ENCODE measurements at regions not wholly inside any gene's neighbourhood (a gene's known extent, or its start where the extent isn't known, plus 50 kb on each side); places are given as distances from the start of the nearest gene placed in this dataset.
"Not testable (repeated sequence)": the region's sequence is repeated elsewhere in the genome, so short reads cannot be mapped to it uniquely, and the experiment has no call there.

DNA sequence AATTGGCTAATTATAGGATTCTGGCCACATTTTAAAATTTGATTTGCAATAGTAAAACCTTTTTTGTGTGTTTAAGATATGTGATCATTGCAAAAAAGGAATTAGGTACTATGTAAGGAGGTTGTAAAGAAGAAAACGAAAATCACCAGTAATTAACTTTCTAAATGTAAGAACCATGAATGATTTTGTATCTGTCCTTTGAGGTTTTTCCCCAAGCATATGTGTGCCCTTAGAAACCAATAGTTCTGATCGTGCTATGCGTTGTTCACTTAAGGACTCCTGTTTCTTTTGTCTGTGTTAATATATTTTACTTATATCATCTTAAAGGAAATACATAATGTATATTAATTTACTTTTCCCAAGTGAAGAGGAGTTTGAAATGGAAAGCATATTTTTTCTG lies 410.2 kb downstream of the PSAT1 start:
- TF ChIP-seq, protein P1, sequence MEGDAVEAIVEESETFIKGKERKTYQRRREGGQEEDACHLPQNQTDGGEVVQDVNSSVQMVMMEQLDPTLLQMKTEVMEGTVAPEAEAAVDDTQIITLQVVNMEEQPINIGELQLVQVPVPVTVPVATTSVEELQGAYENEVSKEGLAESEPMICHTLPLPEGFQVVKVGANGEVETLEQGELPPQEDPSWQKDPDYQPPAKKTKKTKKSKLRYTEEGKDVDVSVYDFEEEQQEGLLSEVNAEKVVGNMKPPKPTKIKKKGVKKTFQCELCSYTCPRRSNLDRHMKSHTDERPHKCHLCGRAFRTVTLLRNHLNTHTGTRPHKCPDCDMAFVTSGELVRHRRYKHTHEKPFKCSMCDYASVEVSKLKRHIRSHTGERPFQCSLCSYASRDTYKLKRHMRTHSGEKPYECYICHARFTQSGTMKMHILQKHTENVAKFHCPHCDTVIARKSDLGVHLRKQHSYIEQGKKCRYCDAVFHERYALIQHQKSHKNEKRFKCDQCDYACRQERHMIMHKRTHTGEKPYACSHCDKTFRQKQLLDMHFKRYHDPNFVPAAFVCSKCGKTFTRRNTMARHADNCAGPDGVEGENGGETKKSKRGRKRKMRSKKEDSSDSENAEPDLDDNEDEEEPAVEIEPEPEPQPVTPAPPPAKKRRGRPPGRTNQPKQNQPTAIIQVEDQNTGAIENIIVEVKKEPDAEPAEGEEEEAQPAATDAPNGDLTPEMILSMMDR (IDR thresholded peaks at IDR 0.05; ENCODE audit: low read depth, low read length, missing control alignments), result no peak
- no peak overlapping the region for H3K4me3 ChIP-seq (ENCODE audit: low read depth, low read length)
- DNase-seq (ENCODE audit: low read depth), result no peak

DNA sequence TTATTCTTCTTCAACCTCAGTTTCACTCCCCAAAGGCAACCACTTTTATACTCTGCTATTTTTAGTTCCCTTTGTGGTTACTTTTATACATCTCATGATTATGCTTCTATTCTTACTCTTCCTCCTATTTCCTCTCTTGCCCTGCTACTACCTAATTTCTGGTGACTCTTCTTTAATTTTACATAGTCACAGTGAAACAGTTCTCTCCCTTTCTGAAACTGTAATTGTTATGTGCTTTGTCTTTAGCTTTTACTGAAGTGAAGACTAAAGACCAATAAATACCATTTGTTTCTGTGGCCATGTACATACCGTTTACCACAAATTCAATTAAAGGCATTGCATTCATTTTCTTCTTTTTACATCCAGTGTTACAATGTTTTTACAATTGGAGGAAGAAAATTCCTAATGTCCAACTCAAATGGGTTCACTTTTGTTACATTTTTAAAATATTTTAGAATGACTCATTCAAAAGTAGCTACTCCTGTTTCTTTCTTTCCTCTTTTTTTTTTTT lies 410.6 kb downstream of the PSAT1 start:
- peak; percentile 3 for DNase-seq (ENCODE audit: low read depth)
- no peak overlapping the region for H3K4me3 ChIP-seq (ENCODE audit: low read depth, low read length)
- TF ChIP-seq, protein P1 (IDR thresholded peaks at IDR 0.05; ENCODE audit: low read depth, low read length, missing control alignments), result no peak

DNA sequence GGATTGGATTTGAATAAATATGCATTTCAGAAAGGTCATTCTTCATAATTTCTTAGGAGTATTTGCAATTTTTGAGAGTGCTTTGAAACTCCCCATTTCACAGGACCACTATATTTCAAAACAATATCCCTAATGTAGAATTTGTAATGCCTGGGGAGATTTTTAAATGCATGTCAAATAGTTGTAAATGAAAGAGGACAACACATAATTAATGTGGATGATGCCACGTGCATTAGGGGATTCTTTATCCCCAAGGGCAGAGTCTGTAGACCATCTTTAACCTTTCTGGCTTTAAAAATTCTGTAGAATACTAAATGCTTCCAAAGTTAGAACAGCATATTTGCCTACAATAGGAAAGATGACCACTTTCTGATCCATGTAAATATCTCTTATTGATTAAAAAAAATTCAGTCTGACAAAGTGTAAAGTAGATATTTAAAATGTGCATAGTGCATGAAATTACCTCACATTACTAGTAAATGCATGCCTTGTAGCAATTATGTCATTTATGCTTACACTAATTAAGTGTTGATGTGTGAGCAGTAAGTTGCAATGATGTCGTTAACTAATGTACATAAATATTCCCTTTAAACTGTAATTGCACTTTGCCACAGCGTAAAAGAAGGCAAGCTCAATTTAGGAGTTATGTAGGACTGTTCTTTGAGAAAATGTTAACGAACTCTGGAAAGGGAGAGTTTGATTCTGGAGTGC lies 416.1 kb downstream of the PSAT1 start:
- H3K4me3 ChIP-seq (ENCODE audit: low read depth, low read length), result no peak overlapping the region
- DNase-seq (ENCODE audit: low read depth), result no peak
- TF ChIP-seq, protein P1 (IDR thresholded peaks at IDR 0.05; ENCODE audit: low read depth, low read length, missing control alignments), result no peak

DNA sequence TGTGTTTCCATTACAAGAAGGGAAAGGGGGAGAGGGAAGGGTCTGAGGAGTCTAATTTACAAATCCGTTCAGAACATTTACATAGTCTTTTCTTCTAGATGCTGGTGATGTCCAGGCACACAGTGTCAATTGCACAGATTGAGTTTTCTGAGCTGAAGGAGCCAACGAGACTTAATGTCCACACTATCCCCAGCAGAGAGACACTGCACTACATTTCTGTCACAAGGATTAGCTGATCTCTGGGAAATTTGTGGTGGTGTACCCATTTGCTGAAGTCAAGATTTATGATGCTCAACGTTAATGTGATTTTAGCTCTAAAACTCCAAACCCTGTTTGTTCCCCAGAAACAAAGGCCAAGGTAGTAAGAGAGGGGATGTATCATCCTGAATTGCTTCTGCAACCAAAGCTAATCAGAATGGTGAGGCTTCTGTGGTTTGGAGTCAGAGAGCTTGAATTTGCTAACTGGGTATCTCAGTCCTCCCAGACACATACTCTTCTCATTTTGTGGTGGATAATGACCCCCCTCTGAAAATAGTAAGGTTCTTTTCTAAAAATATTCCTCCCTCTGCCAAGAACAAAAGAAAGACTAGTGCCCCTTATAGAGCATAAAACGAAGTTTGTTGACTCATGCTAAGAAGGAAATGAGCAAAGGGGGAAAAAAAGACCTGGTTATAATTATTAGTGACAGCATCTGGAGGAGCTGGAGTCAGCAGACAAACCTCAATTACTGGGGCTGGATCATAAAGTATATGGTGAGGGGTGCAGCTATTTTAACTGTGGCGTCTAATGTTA lies 416.9 kb downstream of the PSAT1 start:
- no peak overlapping the region for H3K4me3 ChIP-seq (ENCODE audit: low read depth, low read length)
- DNase-seq (ENCODE audit: low read depth), result no peak
- TF ChIP-seq, protein P1 (IDR thresholded peaks at IDR 0.05; ENCODE audit: low read depth, low read length, missing control alignments), result no peak

DNA sequence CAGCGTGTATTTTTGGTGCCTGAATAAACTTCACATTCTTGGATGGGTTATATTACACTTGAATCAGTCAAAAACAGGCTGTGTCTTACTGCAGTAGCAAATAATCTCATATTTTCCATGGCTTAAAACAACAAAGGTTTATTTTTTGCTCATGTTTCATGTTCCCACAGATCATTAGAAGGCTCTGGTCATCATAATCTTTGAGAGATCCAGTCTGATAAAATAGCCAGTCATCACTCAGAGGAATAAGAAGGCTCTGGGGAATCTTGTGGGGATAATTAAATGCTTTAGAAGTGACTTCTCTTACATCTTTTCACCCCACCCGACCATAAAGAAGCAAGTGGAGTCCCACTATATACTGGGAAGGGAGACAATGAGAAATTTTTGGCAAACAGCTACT lies 417.7 kb downstream of the PSAT1 start:
- no peak for DNase-seq (ENCODE audit: low read depth)
- TF ChIP-seq, protein P1 (IDR thresholded peaks at IDR 0.05; ENCODE audit: low read depth, low read length, missing control alignments), result no peak
- no peak overlapping the region for H3K4me3 ChIP-seq (ENCODE audit: low read depth, low read length)

DNA sequence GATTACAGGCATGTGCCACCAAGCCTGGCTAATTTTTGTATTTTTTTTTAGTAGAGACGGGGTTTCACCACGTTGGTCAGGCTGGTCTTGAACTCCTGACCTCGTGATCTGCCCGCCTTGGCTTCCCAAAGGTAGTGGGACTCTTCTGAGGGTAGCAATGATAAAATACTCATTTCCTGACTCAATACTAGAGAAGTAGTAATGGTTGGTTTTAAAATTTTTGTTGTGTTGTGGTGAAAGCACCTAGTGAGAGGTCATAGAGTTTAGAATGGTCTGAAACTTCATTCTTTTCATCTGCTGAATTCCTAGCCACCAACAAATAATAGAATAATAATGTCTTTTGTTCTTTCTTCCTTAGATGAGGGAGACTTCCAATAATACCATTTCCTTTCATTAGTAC lies 422.1 kb downstream of the PSAT1 start:
- H3K4me3 ChIP-seq (ENCODE audit: low read depth, low read length); DNase-seq (ENCODE audit: low read depth): not testable (repeated sequence)

DNA sequence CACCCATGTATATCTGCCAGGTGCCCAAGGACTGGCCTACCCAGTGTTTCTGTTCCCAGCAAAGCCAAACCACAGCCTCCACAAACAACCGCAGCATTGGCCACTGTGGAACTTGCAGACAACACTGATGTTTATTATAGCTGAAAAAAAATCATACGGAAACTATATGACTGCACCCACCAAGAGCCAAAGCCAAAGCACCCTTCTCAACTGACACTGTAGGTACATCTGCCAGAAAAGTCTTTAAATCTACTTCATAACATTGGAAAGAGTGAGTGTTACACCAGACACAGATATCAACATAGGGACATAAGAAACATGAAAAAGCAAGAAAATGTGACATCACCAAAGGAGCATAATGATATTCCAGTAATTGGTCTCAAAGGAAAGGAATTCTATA lies 428.0 kb downstream of the PSAT1 start:
- H3K4me3 ChIP-seq (ENCODE audit: low read depth, low read length), result no peak overlapping the region
- TF ChIP-seq, protein P1 (IDR thresholded peaks at IDR 0.05; ENCODE audit: low read depth, low read length, missing control alignments), result no peak
- no peak for DNase-seq (ENCODE audit: low read depth)
